H9 (cell line): ENCODE measurements at regions not wholly inside any gene's neighbourhood (a gene's known extent, or its start where the extent isn't known, plus 50 kb on each side); places are given as distances from the start of the nearest gene placed in this dataset.

Experiments
- DNase-seq: peaks from one replicate; pipeline ENCODE4 v3.0.0-alpha.2; 2017
- H2AFZ ChIP-seq: one replicate; pipeline ENCODE4 v1.6.1; 2013; ENCODE audit warnings: mild to moderate bottlenecking, low read length, control low read depth, moderate library complexity
- H2AK5ac ChIP-seq: 2 replicates; pipeline ENCODE4 v1.6.1; 2013; ENCODE audit warnings: low read length, control low read depth, mixed read lengths; ENCODE audit not compliant: insufficient read length
- H2BK120ac ChIP-seq: one replicate; pipeline ENCODE4 v1.6.1; 2013; ENCODE audit warnings: low read depth, mild to moderate bottlenecking, low read length, control low read depth, inconsistent platforms; ENCODE audit not compliant: poor library complexity, severe bottlenecking
- H2BK12ac ChIP-seq: 2 replicates; pipeline ENCODE4 v1.6.1; 2013; ENCODE audit warnings: low read length, control low read depth, mixed read lengths, low read depth; ENCODE audit not compliant: insufficient read length
- H2BK15ac ChIP-seq: 2 replicates; pipeline ENCODE4 v1.6.1; 2013; ENCODE audit warnings: low read depth, low read length, control low read depth
- H2BK20ac ChIP-seq: one replicate; pipeline ENCODE4 v1.6.1; 2013; ENCODE audit warnings: low read depth, mild to moderate bottlenecking, low read length, control low read depth, inconsistent platforms; ENCODE audit not compliant: poor library complexity, severe bottlenecking
- H2BK5ac ChIP-seq: 2 replicates; pipeline ENCODE4 v1.6.1; 2013; ENCODE audit warnings: low read length, control low read depth, mixed read lengths; ENCODE audit not compliant: insufficient read length
- H3K14ac ChIP-seq: 2 replicates; pipeline ENCODE4 v1.6.1; 2013; ENCODE audit warnings: low read length, control low read depth; ENCODE audit not compliant: insufficient read depth
- H3K18ac ChIP-seq: 2 replicates; pipeline ENCODE4 v1.6.1; 2013; ENCODE audit warnings: low read depth, mild to moderate bottlenecking, mixed read lengths, low read length, control low read depth; ENCODE audit not compliant: insufficient read length
- H3K23ac ChIP-seq: 2 replicates; pipeline ENCODE4 v1.6.1; 2013; ENCODE audit warnings: low read length, control low read depth, mixed read lengths, low read depth; ENCODE audit not compliant: insufficient read length
- H3K23me2 ChIP-seq: 2 replicates; pipeline ENCODE4 v1.6.1; 2013; ENCODE audit warnings: low read depth, mild to moderate bottlenecking, mixed read lengths, low read length, control low read depth; ENCODE audit not compliant: insufficient read length, poor library complexity, severe bottlenecking
- H3K27ac ChIP-seq: 2 replicates; pipeline ENCODE4 v1.5.1; 2013; ENCODE audit warnings: low read length, control low read depth, mixed read lengths, low read depth; ENCODE audit not compliant: insufficient read length
- H3K27me3 ChIP-seq: 2 replicates; pipeline ENCODE4 v1.6.1; 2013; ENCODE audit warnings: low read length, control low read depth, inconsistent platforms; ENCODE audit not compliant: insufficient read depth
- H3K4ac ChIP-seq: 2 replicates; pipeline ENCODE4 v1.6.1; 2013; ENCODE audit warnings: low read depth, mild to moderate bottlenecking, control low read depth, inconsistent platforms, low read length, moderate library complexity
- H3K4me1 ChIP-seq: 2 replicates; pipeline ENCODE4 v1.6.1; 2013; ENCODE audit warnings: low read length, control low read depth, inconsistent platforms; ENCODE audit not compliant: insufficient read depth
- H3K4me2 ChIP-seq: 2 replicates; pipeline ENCODE4 v1.6.1; 2013; ENCODE audit warnings: low read length, control low read depth, mixed read lengths; ENCODE audit not compliant: insufficient read length, insufficient read depth
- H3K56ac ChIP-seq: 2 replicates; pipeline ENCODE4 v1.6.1; 2013; ENCODE audit warnings: low read depth, mild to moderate bottlenecking, mixed read lengths, low read length, control low read depth; ENCODE audit not compliant: insufficient read length
- H3K79me1 ChIP-seq: 2 replicates; pipeline ENCODE4 v1.6.1; 2013; ENCODE audit warnings: low read depth, mild to moderate bottlenecking, moderate library complexity, low read length, control low read depth, inconsistent platforms; ENCODE audit not compliant: insufficient read depth, poor library complexity, severe bottlenecking
- H3K79me2 ChIP-seq: 2 replicates; pipeline ENCODE4 v1.6.1; 2013; ENCODE audit warnings: low read length, control low read depth, inconsistent platforms; ENCODE audit not compliant: insufficient read depth
- H3K9ac ChIP-seq: 2 replicates; pipeline ENCODE4 v1.6.1; 2013; ENCODE audit warnings: low read length, control low read depth, mixed read lengths; ENCODE audit not compliant: insufficient read length; ENCODE audit errors: extremely low read depth
- H3K9me3 ChIP-seq: one replicate; pipeline ENCODE4 v1.6.1; 2013; ENCODE audit warnings: low read depth, low read length, inconsistent platforms; ENCODE audit not compliant: control insufficient read depth
- H3T11ph ChIP-seq: one replicate; pipeline ENCODE4 v1.6.1; 2013; ENCODE audit warnings: mild to moderate bottlenecking, low read length, control low read depth, inconsistent platforms
- H4K20me1 ChIP-seq: one replicate; pipeline ENCODE4 v1.6.1; 2013; ENCODE audit not compliant: control insufficient read depth, insufficient read length, insufficient read depth
- H4K5ac ChIP-seq: 2 replicates; pipeline ENCODE4 v1.6.1; 2013; ENCODE audit warnings: low read depth, mild to moderate bottlenecking, mixed read lengths, low read length, control low read depth; ENCODE audit not compliant: insufficient read length
- H4K8ac ChIP-seq: replicated peaks from 2 replicates; pipeline ENCODE4 v1.6.1; 2013; ENCODE audit warnings: low read length, control low read depth, mixed read lengths, low read depth; ENCODE audit not compliant: insufficient read length
- H4K91ac ChIP-seq: 2 replicates; pipeline ENCODE4 v1.6.1; 2013; ENCODE audit warnings: low read depth, mild to moderate bottlenecking, moderate library complexity, mixed read lengths, low read length, control low read depth; ENCODE audit not compliant: insufficient read length
- H3K27ac Mint-ChIP-seq, 3 experiments: 2 replicates in 2 of 3; 3 replicates in 1 of 3; pipeline ENCODE4 v1.8.0; 2020 to 2021; ENCODE audit warnings: mixed read lengths in 3 of 3, mild to moderate bottlenecking in 1 of 3, moderate library complexity in 1 of 3
- H3K27me3 Mint-ChIP-seq: 2 replicates; pipeline ENCODE4 v1.8.0; 2021; ENCODE audit warnings: low read depth, mild to moderate bottlenecking, moderate library complexity, mixed read lengths
- H3K36me3 Mint-ChIP-seq, 3 experiments: 2 replicates in 2 of 3; 3 replicates in 1 of 3; pipeline ENCODE4 v1.8.0; 2020 to 2021; ENCODE audit warnings: low read depth in 3 of 3, mixed read lengths in 3 of 3; ENCODE audit not compliant: insufficient read depth in 1 of 3
- H3K4me1 Mint-ChIP-seq, 2 experiments: 2 replicates each; pipeline ENCODE4 v1.8.0; 2020; ENCODE audit warnings: mixed read lengths in 2 of 2
- H3K4me3 Mint-ChIP-seq, 2 experiments: 2 replicates in 1 of 2; 3 replicates in 1 of 2; pipeline ENCODE4 v1.8.0; 2020 to 2021; ENCODE audit warnings: mild to moderate bottlenecking in 2 of 2, mixed read lengths in 2 of 2, moderate library complexity in 1 of 2
- H3K9me3 Mint-ChIP-seq, 2 experiments: 2 replicates in 1 of 2; 3 replicates in 1 of 2; pipeline ENCODE4 v1.8.0; 2020; ENCODE audit warnings: mild to moderate bottlenecking in 2 of 2, mixed read lengths in 2 of 2, moderate library complexity in 1 of 2
- WGBS: extraction: QIAGEN DNeasy Blood & Tissue Kit; methylation state at CpG from one replicate; pipeline ENCODE4 v1.1.7; 2013; ENCODE audit warnings: missing lambda C conversion rate, low lambda C conversion rate, mixed read lengths; ENCODE audit not compliant: insufficient read length; ENCODE audit errors: extremely low coverage; 5-methylcytosine and 5-hydroxymethylcytosine counted together
- TF ChIP-seq, protein P1 (sequence below): fragments of 200-600 bp; sonication (generic); conservative IDR thresholded peaks from 3 replicates; pipeline ENCODE4 v1.8.0; 2021; ENCODE audit warnings: antibody characterized with exemption, mild to moderate bottlenecking

- Histone ChIP-seq H2BK5ac (no peak overlapping the region), H3K56ac (no peak overlapping the region), H2BK20ac (no peak overlapping the region), H2AK5ac (no peak overlapping the region), H3K14ac (no peak overlapping the region), H2BK12ac (no peak overlapping the region), H3T11ph (no peak overlapping the region), H2AFZ (no peak overlapping the region), H2BK15ac (no peak overlapping the region), H3K4ac (no peak overlapping the region), H4K91ac (no peak overlapping the region), H3K18ac (no peak overlapping the region), H3K79me2 (no peaks in the 10 kb centered on the region), H3K9me3 (no peaks in the 10 kb centered on the region), H4K20me1 (no peaks in the 10 kb centered on the region), H3K27ac (no peak overlapping the region), H4K8ac (no peak overlapping the region), H3K9ac (no peak overlapping the region), H4K5ac (no peak overlapping the region), H3K4me2 (no peak overlapping the region), H3K27me3 (no peaks in the 10 kb centered on the region), H2BK120ac (no peak overlapping the region), H3K23me2 (no peaks in the 10 kb centered on the region), H3K79me1 (no peaks in the 10 kb centered on the region), H3K23ac (no peak overlapping the region), H3K4me1 (no peaks in the 10 kb centered on the region)
- TF ChIP-seq, protein P1, sequence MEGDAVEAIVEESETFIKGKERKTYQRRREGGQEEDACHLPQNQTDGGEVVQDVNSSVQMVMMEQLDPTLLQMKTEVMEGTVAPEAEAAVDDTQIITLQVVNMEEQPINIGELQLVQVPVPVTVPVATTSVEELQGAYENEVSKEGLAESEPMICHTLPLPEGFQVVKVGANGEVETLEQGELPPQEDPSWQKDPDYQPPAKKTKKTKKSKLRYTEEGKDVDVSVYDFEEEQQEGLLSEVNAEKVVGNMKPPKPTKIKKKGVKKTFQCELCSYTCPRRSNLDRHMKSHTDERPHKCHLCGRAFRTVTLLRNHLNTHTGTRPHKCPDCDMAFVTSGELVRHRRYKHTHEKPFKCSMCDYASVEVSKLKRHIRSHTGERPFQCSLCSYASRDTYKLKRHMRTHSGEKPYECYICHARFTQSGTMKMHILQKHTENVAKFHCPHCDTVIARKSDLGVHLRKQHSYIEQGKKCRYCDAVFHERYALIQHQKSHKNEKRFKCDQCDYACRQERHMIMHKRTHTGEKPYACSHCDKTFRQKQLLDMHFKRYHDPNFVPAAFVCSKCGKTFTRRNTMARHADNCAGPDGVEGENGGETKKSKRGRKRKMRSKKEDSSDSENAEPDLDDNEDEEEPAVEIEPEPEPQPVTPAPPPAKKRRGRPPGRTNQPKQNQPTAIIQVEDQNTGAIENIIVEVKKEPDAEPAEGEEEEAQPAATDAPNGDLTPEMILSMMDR, result no peak
- H3K4me1 Mint-ChIP-seq, result no peaks in the 10 kb centered on the region
- no peaks in the 10 kb centered on the region for H3K36me3 Mint-ChIP-seq
- H3K27me3 Mint-ChIP-seq, result no peaks in the 10 kb centered on the region; the same call in 1 of the 2 replicates
- DNase-seq, result no peak
- no CpG with 5 or more reads among the region's 3 CpGs for WGBS
- H3K4me3 Mint-ChIP-seq, result no peak overlapping the region
- no peaks in the 10 kb centered on the region for H3K9me3 Mint-ChIP-seq
- H3K27ac Mint-ChIP-seq, result no peak overlapping the region; a peak in 1 of 7 replicates
Measured at GRCh38 chr4:155085843-155086530, 122.4 kb upstream of the NPY2R start.
